ENCODE measurements at regions not wholly inside any gene's neighbourhood (a gene's known extent, or its start where the extent isn't known, plus 50 kb on each side); places are given as distances from the start of the nearest gene placed in this dataset.

DNA sequence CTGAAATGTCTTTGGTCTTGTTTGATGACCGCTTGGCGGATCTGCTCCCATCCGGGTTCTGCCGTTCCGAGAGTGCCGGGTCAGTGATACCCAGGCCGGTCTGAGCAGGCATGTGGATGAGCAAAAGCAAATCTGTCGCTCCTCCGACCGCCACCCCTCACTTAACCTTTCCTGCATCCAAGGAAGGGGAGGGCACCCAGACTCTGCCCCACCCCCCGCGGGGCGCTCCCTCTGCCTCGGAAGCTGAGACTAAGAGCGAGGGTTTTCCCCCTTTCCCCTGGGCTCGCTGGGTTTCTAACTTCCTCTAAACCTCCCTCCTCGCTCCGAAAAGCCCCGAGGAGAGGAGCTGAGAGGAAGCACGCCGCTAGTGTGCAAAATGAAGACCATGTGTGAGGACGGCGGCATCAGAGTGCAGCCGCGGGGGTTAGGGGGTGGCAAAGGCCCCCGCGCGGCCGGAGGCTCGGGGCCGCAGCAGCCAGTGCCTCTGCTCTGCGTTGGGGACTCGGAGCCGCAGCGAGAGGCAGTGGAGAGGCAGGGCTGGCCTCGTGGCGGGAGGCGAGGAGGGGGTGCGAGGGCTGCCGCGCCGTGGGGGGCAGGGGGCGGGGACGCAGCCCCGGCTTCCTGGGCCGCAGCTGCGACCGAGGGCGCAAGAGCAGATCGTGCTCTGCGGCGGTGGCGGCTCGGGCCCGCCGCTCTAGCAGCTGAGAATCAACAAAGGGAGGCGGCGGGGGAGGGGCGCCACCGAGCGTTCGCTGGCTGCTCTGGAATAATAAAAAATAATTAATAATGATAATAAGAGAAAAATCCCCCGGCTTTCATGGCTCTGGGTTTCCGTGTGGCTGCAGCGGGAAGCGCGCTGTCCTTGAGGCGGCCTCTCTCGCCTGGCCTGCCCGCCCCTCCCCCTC, 55.8 kb upstream of the BCOR start:
- FAIRE-seq (peak; percentile 80), DNase-seq (ENCODE audit: low read depth, low spot score) (no peak)
- Histone ChIP-seq H3K4me2 (ENCODE audit: insufficient read depth, low read length) (peak overlapping the region; percentile 54), H3K79me2 (ENCODE audit: control insufficient read depth, insufficient read depth, low read length) (no peaks in the 10 kb centered on the region), H3K27me3 (ENCODE audit: control insufficient read depth in 2 of 2, insufficient read depth in 2 of 2, low read length in 2 of 2) (no peaks in the 10 kb centered on the region), H3K9me1 (replicated peaks; ENCODE audit: control insufficient read depth, extremely low read depth, insufficient read depth, low read length) (no peaks in the 10 kb centered on the region), H3K9ac (replicated peaks; ENCODE audit: extremely low read depth, insufficient read depth, low read length) (peak overlapping the region; percentile 38), H3K4me1 (ENCODE audit: control insufficient read depth, extremely low read depth, insufficient read depth, low read length) (peaks cover 32% of the 10 kb centered on the region), H3K36me3 (ENCODE audit: control insufficient read depth in 2 of 2, extremely low read depth in 1 of 2, insufficient read depth in 2 of 2, low read length in 2 of 2) (no peaks in the 10 kb centered on the region), H3K27ac (ENCODE audit: insufficient read depth, low read depth, low read length) (peak overlapping the region; percentile 12), H2AFZ (ENCODE audit: low read depth, low read length) (no peak overlapping the region), H3K9me3 (replicated peaks; ENCODE audit: control insufficient read depth, insufficient read depth, low read length) (no peaks in the 10 kb centered on the region), H4K20me1 (replicated peaks; ENCODE audit: control insufficient read depth, extremely low read depth, insufficient read depth, low read length) (no peaks in the 10 kb centered on the region), H3K4me3 (replicated peaks in 1 of 3; ENCODE audit: insufficient read depth in 1 of 3, low read depth in 1 of 3, low read length in 3 of 3) (peak overlapping the region; percentile 7 to 38 (median 15))
- POLR2A ChIA-PET, result no interaction called here
- TF ChIP-seq POLR2A (IDR thresholded peaks at IDR 0.05; ENCODE audit: low read depth, low read length) (no peak), GATA2 (IDR thresholded peaks at IDR 0.05; ENCODE audit: insufficient read depth, insufficient read length, low read depth, low read length) (no peak), JUN (IDR thresholded peaks at IDR 0.05; ENCODE audit: borderline replicate concordance, insufficient read depth, insufficient read length, low read depth) (no peak), EZH2 (IDR thresholded peaks at IDR 0.05; ENCODE audit: borderline replicate concordance, low read depth, low read length, severe bottlenecking) (no peak)
- TF ChIP-seq, protein P1, sequence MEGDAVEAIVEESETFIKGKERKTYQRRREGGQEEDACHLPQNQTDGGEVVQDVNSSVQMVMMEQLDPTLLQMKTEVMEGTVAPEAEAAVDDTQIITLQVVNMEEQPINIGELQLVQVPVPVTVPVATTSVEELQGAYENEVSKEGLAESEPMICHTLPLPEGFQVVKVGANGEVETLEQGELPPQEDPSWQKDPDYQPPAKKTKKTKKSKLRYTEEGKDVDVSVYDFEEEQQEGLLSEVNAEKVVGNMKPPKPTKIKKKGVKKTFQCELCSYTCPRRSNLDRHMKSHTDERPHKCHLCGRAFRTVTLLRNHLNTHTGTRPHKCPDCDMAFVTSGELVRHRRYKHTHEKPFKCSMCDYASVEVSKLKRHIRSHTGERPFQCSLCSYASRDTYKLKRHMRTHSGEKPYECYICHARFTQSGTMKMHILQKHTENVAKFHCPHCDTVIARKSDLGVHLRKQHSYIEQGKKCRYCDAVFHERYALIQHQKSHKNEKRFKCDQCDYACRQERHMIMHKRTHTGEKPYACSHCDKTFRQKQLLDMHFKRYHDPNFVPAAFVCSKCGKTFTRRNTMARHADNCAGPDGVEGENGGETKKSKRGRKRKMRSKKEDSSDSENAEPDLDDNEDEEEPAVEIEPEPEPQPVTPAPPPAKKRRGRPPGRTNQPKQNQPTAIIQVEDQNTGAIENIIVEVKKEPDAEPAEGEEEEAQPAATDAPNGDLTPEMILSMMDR (IDR thresholded peaks at IDR 0.05; ENCODE audit: extremely low read depth in 1 of 2, insufficient read depth in 1 of 2, low read depth in 1 of 2, low read length in 2 of 2), result no peak
- TF ChIP-seq, protein P2, sequence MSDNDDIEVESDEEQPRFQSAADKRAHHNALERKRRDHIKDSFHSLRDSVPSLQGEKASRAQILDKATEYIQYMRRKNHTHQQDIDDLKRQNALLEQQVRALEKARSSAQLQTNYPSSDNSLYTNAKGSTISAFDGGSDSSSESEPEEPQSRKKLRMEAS (IDR thresholded peaks at IDR 0.05; ENCODE audit: insufficient read depth, insufficient read length), result no peak
- dilution Hi-C loops (cut with MboI; ENCODE audit: extremely low pct_ligation_motif_present, low sequenced_read_pairs), result no loop called here
- intact Hi-C loops (cut with micrococcal nuclease), result loop anchor here (2.0 to 5.0 kb wide), 3 partner anchors 21 to 331 kb away; no protein-coding TSS in a partner anchor
- CTCF ChIA-PET, result interaction anchor here (1.0 to 1.5 kb wide), 7 partner anchors 13 to 344 kb away, joined by 3 to 8 read pairs (median 4); partner anchors contain the start of gene BCOR
- no TSS peak for BruUV-seq (replicated peaks)

Data from endothelial cell of umbilical vein (primary cell).